MM.1S (cell line): ENCODE measurements at regions not wholly inside any gene's neighbourhood (a gene's known extent, or its start where the extent isn't known, plus 50 kb on each side); places are given as distances from the start of the nearest gene placed in this dataset.

ENCODE experiments used
- DNase-seq: peaks from one replicate; pipeline ENCODE4 v3.0.0-alpha.2; 2015
- H2AFZ ChIP-seq: fragments of 300-600 bp; sonication (generic); 2 replicates; pipeline ENCODE4 v1.6.0; 2016; ENCODE audit warnings: antibody characterized with exemption, low read length
- H3F3A ChIP-seq: fragments of 300-600 bp; sonication (generic); 2 replicates; pipeline ENCODE4 v1.6.1; 2016; ENCODE audit warnings: mild to moderate bottlenecking, antibody characterized with exemption, low read length, moderate library complexity, mixed read lengths; ENCODE audit not compliant: insufficient read depth
- H3K27ac ChIP-seq: fragments of 300-600 bp; sonication (generic); 2 replicates; pipeline ENCODE4 v1.5.1; 2016; ENCODE audit warnings: mild to moderate bottlenecking, low read length
- H3K27me3 ChIP-seq: fragments of 300-600 bp; sonication (generic); replicated peaks from 2 replicates; pipeline ENCODE4 v1.6.0; 2016; ENCODE audit warnings: low read length; ENCODE audit not compliant: insufficient read depth
- H3K36me3 ChIP-seq: fragments of 300-600 bp; sonication (generic); replicated peaks from 2 replicates; pipeline ENCODE4 v1.6.1; 2016; ENCODE audit warnings: mild to moderate bottlenecking, low read length, mixed read lengths; ENCODE audit not compliant: insufficient read depth
- H3K4me1 ChIP-seq: fragments of 300-600 bp; sonication (generic); 2 replicates; pipeline ENCODE4 v1.6.1; 2016; ENCODE audit warnings: low read length, mixed read lengths
- H3K4me2 ChIP-seq: fragments of 300-600 bp; sonication (generic); 2 replicates; pipeline ENCODE4 v1.6.0; 2016; ENCODE audit warnings: low read depth, low read length
- H3K4me3 ChIP-seq: fragments of 300-600 bp; sonication (generic); 2 replicates; pipeline ENCODE4 v1.5.1; 2016; ENCODE audit warnings: low read length, mixed read lengths
- H3K79me2 ChIP-seq: fragments of 300-600 bp; sonication (generic); 2 replicates; pipeline ENCODE4 v1.6.1; 2016; ENCODE audit warnings: mixed run types, low read length, mixed read lengths
- H3K9ac ChIP-seq: fragments of 300-600 bp; sonication (generic); 2 replicates; pipeline ENCODE4 v1.6.1; 2016; ENCODE audit warnings: low read length, mixed read lengths
- H3K9me2 ChIP-seq: fragments of 300-600 bp; sonication (generic); replicated peaks from 2 replicates; pipeline ENCODE4 v1.6.1; 2016; ENCODE audit warnings: mild to moderate bottlenecking, low read length, mixed read lengths; ENCODE audit not compliant: insufficient read depth
- H3K9me3 ChIP-seq: fragments of 300-600 bp; sonication (generic); replicated peaks from 2 replicates; pipeline ENCODE4 v1.6.1; 2016; ENCODE audit warnings: mild to moderate bottlenecking, low read length, mixed read lengths; ENCODE audit not compliant: insufficient read depth
- H4K20me1 ChIP-seq: fragments of 300-600 bp; sonication (generic); 2 replicates; pipeline ENCODE4 v1.6.1; 2016; ENCODE audit warnings: mild to moderate bottlenecking, low read length, moderate library complexity, mixed read lengths; ENCODE audit not compliant: insufficient read depth
- EZH2 ChIP-seq: fragments of 300-600 bp; sonication (generic); optimal IDR thresholded peaks from 2 replicates; pipeline ENCODE3; 2017; ENCODE audit warnings: low read depth, mild to moderate bottlenecking, antibody characterized with exemption, low read length, mixed read lengths
- EZH2phosphoT487 ChIP-seq: fragments of 300-600 bp; sonication (generic); IDR thresholded peaks from 2 replicates; pipeline ENCODE4 v1.6.1; 2018; ENCODE audit warnings: antibody characterized with exemption, low read length
- TF ChIP-seq, protein P1 (sequence below): fragments of 300-600 bp; sonication (generic); IDR thresholded peaks from 2 replicates; pipeline ENCODE4 v1.5.1; 2016; ENCODE audit warnings: antibody characterized with exemption, low read length, mixed read lengths

GRCh38 chr2:16477648-16478047, 188.0 kb downstream of the CYRIA start:
- Histone ChIP-seq H3K36me3 (no peaks in the 10 kb centered on the region), H3K4me3 (no peak overlapping the region), H3K9me3 (no peaks in the 10 kb centered on the region), H3K27me3 (no peaks in the 10 kb centered on the region), H2AFZ (no peak overlapping the region), H3K27ac (no peak overlapping the region), H4K20me1 (no peaks in the 10 kb centered on the region), H3K4me2 (no peak overlapping the region), H3K4me1 (no peaks in the 10 kb centered on the region), H3K9ac (no peak overlapping the region), H3K9me2 (no peaks in the 10 kb centered on the region), H3F3A (no peaks in the 10 kb centered on the region), H3K79me2 (no peaks in the 10 kb centered on the region)
- no peak for DNase-seq
- no peak for TF ChIP-seq EZH2phosphoT487
- TF ChIP-seq, protein P1, sequence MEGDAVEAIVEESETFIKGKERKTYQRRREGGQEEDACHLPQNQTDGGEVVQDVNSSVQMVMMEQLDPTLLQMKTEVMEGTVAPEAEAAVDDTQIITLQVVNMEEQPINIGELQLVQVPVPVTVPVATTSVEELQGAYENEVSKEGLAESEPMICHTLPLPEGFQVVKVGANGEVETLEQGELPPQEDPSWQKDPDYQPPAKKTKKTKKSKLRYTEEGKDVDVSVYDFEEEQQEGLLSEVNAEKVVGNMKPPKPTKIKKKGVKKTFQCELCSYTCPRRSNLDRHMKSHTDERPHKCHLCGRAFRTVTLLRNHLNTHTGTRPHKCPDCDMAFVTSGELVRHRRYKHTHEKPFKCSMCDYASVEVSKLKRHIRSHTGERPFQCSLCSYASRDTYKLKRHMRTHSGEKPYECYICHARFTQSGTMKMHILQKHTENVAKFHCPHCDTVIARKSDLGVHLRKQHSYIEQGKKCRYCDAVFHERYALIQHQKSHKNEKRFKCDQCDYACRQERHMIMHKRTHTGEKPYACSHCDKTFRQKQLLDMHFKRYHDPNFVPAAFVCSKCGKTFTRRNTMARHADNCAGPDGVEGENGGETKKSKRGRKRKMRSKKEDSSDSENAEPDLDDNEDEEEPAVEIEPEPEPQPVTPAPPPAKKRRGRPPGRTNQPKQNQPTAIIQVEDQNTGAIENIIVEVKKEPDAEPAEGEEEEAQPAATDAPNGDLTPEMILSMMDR, result no peak
- TF ChIP-seq EZH2, result no peak

DNA sequence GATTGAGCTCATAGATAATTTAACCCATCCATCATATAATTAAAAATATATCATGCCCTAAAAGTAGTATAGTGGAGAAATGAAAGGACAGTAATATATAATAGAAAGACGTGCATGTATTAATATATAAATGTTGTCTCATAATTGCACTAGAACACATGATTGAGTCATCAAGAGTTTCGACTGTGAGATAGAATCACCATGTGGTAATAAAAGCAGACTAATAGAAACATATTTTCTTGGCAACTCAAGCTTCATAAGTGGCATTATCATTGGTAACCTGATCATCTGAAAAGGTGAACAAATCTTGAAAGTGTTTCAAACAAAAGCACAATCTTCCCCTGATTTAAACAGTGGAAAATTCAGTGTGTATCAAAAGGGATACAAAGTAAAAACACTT, 188.8 kb downstream of the CYRIA start:
- H4K20me1 ChIP-seq, result no peaks in the 10 kb centered on the region
- no peaks in the 10 kb centered on the region for H3K9me2 ChIP-seq
- H3K4me3 ChIP-seq, result no peak overlapping the region
- no peak overlapping the region for H3K4me2 ChIP-seq
- H3K4me1 ChIP-seq, result no peaks in the 10 kb centered on the region
- TF ChIP-seq, protein P1, result no peak
- TF ChIP-seq EZH2 (no peak), EZH2phosphoT487 (no peak)
- H3K27me3 ChIP-seq, result no peaks in the 10 kb centered on the region
- no peak overlapping the region for H2AFZ ChIP-seq
- no peak overlapping the region for H3K9ac ChIP-seq
- H3K27ac ChIP-seq, result no peak overlapping the region
- DNase-seq, result no peak
- H3K9me3 ChIP-seq, result no peaks in the 10 kb centered on the region
- no peaks in the 10 kb centered on the region for H3K36me3 ChIP-seq
- H3K79me2 ChIP-seq, result no peaks in the 10 kb centered on the region
- H3F3A ChIP-seq, result no peaks in the 10 kb centered on the region

DNA sequence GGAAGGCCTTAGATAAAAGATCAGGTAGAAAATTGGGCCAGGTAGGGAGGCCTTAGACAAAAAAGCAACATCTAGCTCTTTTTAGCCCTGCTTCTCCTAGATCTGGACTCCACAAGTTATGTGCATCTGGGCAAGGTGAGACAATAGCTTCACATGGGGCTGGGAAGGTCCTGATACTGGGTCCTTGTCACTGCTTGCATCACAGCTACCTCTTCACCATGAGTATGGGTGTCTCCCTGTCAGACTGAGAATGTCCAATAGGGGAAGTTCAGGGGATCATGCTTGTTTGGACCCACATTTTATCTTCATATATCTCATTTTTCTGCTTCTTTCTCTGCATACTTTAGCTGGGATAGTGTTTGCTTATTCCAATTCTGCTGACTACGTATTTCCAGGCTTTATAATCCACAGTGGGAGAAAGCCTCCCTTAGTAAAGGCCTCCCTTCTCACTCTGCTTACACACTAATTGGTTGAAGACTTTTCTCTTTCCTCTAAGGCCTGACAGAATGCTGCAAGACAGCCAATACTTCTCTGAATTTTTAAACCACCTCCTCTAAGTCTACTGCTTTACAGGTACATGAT, 189.6 kb downstream of the CYRIA start:
- no peaks in the 10 kb centered on the region for H3K4me1 ChIP-seq

More for the DNA sequence above, 189.6 kb downstream of the CYRIA start:
- no peaks in the 10 kb centered on the region for H3F3A ChIP-seq
- no peak overlapping the region for H3K27ac ChIP-seq
- H3K4me2 ChIP-seq, result no peak overlapping the region
- TF ChIP-seq, protein P1, result no peak
- no peak for TF ChIP-seq EZH2
- no peak for TF ChIP-seq EZH2phosphoT487
- no peak overlapping the region for H3K9ac ChIP-seq
- no peaks in the 10 kb centered on the region for H3K79me2 ChIP-seq
- DNase-seq, result no peak
- no peaks in the 10 kb centered on the region for H3K9me2 ChIP-seq
- no peak overlapping the region for H3K4me3 ChIP-seq
- H4K20me1 ChIP-seq, result no peaks in the 10 kb centered on the region
- H3K36me3 ChIP-seq, result no peaks in the 10 kb centered on the region
- no peak overlapping the region for H2AFZ ChIP-seq
- H3K27me3 ChIP-seq, result no peaks in the 10 kb centered on the region
- no peaks in the 10 kb centered on the region for H3K9me3 ChIP-seq
